HG03520 (cell line): ENCODE measurements at regions not wholly inside any gene's neighbourhood (a gene's known extent, or its start where the extent isn't known, plus 50 kb on each side); places are given as distances from the start of the nearest gene placed in this dataset.

Source experiments
- ATAC-seq: cut with Tn5 transposase; IDR thresholded peaks from one replicate; pipeline ENCODE4 v1.9.1; 2021; ENCODE audit warnings: mild to moderate bottlenecking, moderate library complexity; ENCODE audit not compliant: unreplicated experiment

DNA sequence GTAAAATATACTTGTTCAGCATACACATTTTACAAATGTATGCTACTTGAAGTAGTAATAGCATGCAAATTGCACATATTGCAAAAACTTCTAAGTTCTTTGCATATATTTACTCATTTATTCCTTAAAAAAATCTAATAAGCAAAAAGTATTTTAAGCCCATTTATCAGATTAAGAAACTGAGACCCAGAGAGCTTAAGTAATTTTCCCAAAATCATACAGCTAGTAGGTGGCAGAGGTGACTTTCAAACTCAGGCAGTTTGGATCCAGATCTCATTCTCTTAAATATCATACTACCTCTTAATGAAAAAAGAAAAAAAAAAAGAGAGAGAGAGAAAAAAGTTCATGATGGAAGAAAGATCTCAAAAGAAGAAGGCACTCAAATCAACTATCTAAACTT, 157.9 kb downstream of the RPS12 start:
- no peak for ATAC-seq

- no peak for ATAC-seq
Observed at GRCh38 chr6:132972971-132973370, 158.6 kb downstream of the RPS12 start.

DNA sequence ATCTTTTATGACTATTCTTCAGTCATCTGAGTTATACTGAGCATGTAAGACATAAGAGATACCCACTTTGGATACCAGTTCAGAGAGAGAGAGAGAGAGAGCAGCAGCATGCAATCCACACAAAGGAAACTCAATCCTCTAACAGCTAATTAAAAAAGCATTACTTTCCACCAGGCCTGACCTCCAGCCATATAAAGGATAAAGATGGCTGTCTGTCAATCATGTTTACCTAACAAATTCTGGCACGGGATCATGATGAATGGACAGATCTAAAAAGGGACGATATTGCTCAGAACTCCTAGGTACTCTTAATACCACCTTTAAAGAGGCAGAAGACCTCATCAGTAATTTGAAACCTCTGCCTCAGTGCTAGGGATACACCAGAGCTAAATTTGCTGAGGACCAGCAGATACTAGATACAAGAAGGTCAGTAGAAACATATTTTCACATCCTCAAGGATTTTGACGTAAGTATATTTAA, 159.2 kb downstream of the RPS12 start:
- ATAC-seq, result no peak

GRCh38 chr6:132974122-132974521, 159.8 kb downstream of the RPS12 start:
- ATAC-seq, result no peak

DNA sequence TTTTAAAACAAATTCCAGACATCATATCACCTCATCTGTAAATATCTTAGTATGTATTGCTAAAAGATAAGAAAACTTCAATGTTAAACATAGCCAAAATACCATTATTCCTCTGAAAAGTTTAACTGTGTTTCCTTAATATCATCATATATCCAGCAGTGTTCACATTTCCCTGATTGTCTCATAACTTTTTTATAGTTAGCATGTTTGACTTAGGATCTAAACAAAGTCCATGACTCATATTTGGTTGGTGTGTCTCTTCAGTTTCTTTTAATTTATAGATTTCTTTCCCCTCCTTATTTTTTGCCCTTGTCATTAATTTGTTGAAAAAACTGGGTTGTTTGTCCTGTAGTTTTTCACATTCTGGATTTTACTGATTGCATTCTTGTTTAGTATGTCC, 163.0 kb downstream of the RPS12 start:
- ATAC-seq, result no peak

- ATAC-seq, result no peak
Observed at GRCh38 chr6:132978685-132979084, 164.3 kb downstream of the RPS12 start.

GRCh38 chr6:132993738-132994137, 179.4 kb downstream of the RPS12 start:
- ATAC-seq, result no peak

DNA sequence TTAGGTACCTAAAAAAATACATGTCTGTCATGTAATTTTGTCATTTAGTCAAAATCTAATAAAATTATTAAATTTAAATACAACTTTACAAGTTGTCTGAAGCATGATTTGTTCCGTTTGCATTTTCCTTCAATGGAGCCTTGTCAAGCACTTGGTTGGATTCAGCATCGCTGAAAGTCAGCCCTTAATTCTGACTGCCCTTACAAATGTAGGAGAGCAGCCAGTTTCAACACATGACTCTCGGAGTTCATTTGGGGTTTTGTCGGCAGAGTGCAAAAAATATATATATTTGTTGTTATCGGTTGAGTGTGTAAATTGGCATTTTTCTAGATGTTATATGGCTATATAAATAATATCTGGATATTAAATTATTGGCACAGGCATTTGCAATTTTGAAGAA, 180.6 kb downstream of the RPS12 start:
- ATAC-seq, result no peak

DNA sequence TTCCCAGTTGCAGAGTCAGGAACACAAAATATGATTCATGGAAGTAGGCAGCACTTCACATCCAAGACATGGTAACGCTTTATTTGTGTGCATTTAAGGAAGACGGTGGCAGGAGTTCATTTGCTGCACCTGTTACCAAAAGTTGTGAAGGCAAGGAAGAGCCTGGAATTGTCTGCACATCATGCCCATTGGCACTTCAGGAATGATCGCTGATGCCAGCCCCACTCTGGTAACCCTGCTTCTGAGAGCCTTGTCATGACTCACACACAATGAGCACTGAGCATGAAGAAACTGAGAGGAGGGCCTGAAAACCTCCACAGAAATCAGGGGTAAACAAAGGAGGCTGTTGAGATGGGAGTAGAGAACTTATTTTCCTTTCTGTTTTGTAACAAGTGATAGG, 181.1 kb downstream of the RPS12 start:
- ATAC-seq, result no peak

DNA sequence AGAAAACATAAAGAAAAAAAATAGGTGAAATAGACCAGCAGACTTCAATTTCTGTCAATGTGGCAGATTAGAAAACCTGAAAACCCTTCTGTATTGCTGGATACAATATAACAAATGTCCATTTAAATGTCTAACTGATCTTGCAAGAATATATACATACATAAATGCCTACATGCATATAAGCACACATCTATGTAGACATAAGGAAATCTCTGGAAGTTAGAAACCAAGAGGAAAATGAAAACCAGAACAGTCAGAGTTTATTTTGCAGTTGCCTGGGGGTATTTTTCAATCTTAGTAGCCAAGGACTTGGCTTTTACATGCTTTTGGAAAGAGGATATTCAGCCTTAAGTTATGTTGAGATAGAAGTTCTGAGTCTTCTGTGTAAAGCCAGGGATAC, 184.0 kb downstream of the RPS12 start:
- ATAC-seq, result no peak

DNA sequence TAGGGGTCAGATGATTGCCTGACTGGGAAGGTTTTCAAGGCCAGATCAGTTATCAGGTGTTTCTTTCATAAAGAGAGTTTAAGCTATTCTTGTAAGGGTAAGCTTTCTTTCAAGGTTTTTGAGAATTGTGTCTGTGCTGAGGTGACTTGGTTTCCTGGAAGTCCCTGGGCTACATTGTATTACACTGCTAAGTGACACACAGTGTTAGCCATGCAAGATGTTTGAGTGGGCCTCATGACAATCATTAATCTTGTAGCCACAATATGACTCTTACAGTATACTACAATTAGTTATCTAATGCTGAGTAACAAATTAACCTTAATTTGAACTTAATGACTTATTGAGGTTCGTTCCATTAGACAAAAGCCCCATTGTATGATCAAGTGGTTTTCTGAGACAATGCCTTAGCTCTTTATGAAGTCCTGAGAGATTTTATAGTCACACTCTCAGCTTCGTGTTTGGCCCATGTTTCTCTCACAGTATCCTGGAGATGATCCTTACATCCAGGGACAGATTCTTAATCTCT, 186.7 kb downstream of the RPS12 start:
- no peak for ATAC-seq

GRCh38 chr6:133004304-133004884, 190.0 kb downstream of the RPS12 start:
- ATAC-seq, result no peak

DNA sequence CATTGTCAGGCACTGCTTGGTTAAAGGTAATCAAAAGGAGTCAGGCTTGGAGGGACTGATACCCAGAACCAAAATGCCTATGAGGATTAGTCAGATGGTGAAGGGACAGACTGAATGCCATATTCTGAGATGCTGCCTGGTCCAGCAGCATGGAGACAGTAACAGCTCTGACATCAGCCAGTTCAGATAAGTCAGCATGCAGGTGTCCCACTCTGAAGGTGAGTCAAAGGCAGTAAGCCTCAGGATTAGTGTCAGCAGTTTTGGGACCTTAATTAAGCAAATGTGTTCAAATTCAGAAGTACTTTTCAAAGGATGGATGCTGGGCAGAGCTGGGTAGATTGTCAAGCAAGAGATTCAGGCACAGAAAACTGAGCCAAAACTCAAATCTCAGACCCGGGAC, 198.4 kb downstream of the RPS12 start:
- ATAC-seq, result no peak

GRCh38 chr6:133016631-133017030, 202.3 kb downstream of the RPS12 start:
- no peak for ATAC-seq

GRCh38 chr6:133017581-133017980, 203.2 kb downstream of the RPS12 start:
- ATAC-seq, result no peak

DNA sequence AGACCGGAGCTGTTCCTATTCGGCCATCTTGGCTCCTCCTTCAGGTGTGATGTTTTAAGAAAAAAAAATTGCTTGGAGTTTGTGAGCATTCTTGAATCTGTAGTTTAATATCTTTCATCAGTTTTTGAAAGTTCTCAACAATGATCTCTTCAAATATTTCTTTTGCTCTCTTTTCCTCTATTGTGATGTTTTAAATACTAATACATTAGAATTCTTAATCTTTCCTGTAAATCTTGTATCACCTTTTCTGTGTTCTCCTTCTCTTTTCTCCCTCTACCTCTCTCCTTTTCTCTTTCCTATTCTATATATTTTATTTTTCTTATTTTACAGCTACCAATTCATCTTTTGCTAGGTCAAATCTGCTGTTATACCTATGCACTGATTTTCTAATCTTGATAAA, 212.3 kb downstream of the RPS12 start:
- no peak for ATAC-seq

GRCh38 chr6:133033263-133033662, 207.9 kb upstream of the EYA4 start:
- ATAC-seq, result no peak

- no peak for ATAC-seq
Observed at GRCh38 chr6:133034509-133035206, 206.5 kb upstream of the EYA4 start.

DNA sequence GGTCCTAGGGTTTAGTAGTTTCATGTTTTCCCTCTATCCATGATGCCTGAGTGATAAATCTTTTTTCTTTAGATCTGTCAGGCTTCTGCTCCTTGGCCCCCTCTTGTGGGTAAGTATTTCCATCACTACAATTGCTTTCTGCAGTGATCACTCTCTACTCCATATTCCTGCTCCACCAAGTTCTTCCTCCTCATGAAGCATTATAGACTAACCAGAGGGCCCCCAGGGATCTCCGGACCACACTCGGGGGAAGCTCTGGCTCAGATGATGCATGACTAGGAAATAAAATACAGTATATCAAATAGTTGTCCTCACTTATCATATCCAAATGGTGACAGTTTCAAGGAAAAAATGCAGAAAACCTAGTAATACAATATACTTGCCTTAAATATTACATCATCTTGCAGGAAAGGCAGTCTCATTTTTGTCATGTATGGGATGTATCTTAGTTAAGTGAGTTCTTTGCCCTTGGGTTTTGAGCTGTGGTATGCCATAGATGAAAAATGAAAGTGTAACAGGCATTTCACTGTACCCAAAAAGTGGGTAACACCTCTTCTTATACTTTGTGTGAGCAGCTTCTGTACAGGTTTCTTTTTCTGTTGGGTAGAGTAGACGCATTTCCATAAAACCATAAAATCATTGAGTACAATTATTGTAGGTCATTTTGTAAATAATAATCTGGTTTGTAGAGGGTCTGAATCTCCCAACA, 200.9 kb upstream of the EYA4 start:
- ATAC-seq, result no peak

DNA sequence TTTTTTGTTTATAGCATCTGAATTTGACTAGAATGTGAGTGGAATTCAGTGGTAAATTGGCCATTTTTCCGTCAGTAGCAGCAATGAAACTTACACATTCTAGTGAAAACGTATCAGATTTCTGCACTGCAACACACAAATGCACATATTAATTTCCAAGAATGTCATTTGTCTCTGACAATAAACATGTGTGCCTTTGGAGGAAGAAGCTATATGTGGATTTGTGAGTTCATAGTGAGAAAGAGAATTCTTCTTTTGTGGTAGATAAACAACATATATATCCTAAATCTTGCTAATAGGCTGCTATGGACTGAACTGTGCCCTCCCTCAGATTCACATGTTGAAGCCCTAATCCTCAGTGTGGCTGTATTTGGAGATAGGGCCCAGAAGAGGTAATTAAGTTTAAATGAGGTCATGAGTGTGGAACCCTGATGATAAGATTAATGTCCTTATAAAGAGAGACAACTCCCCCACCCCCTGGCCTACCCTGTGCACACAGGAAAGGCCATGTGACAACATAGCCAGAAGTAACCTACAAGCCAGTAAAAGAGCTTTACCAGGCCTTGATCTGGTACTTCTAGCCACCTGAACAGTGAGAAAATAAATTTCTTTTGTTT, 200.2 kb upstream of the EYA4 start:
- ATAC-seq, result no peak

DNA sequence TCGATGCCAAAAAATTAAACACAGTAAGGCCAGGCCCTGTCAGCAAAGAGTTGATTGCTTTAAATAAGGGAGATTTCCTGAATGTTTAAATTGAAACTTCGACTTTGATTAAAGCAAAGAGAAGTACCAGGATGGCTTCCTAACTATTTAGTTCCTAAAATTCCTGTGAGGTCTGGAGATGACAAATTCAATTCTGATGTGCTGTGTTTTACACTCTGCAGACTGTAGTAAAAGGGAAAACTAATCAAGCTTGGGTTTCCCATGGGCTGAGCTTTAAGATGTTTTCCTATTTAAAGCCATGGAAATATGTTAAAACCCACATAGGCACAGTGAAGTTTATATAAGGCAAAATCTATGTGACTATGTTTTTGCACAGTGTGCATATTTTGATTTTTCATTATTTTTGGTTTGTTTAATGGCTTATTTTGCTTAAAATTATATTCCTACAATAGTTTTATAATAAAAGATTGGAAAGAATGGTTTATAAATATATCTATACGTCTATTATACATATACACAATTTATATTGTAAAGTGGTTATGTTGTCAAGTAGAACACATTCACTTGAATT, 198.5 kb upstream of the EYA4 start:
- no peak for ATAC-seq
